HEK293 (cell line): ENCODE measurements at regions not wholly inside any gene's neighbourhood (a gene's known extent, or its start where the extent isn't known, plus 50 kb on each side); places are given as distances from the start of the nearest gene placed in this dataset.

Experiments used
- REST ChIP-seq: fragments of 450-650 bp; formaldehyde crosslinking; IDR thresholded peaks from 2 replicates; pipeline ENCODE4 v1.5.1; 2016; ENCODE audit warnings: missing biosample characterization, missing genetic modification characterization
- YY1 ChIP-seq: fragments of 450-650 bp; formaldehyde crosslinking; IDR thresholded peaks from 2 replicates; pipeline ENCODE4 v1.5.1; 2018; ENCODE audit warnings: missing biosample characterization, missing genetic modification characterization
- YY2 ChIP-seq: fragments of 450-650 bp; formaldehyde crosslinking; IDR thresholded peaks from 2 replicates; pipeline ENCODE4 v1.5.1; 2016; ENCODE audit warnings: missing biosample characterization, missing genetic modification characterization
- ZNF530 ChIP-seq: fragments of 450-650 bp; formaldehyde crosslinking; IDR thresholded peaks from 2 replicates; pipeline ENCODE4 v1.5.1; 2016; ENCODE audit warnings: low read depth, missing biosample characterization, missing genetic modification characterization
- ZNF561 ChIP-seq: fragments of 450-650 bp; IDR thresholded peaks from 2 replicates; pipeline ENCODE4 v1.5.1; 2018; ENCODE audit warnings: missing biosample characterization, missing genetic modification characterization, borderline replicate concordance
- ZNF692 ChIP-seq: fragments of 450-650 bp; formaldehyde crosslinking; IDR thresholded peaks from 2 replicates; pipeline ENCODE4 v1.5.1; 2016; ENCODE audit warnings: missing biosample characterization, missing genetic modification characterization
- ZNF768 ChIP-seq: fragments of 450-650 bp; formaldehyde crosslinking; IDR thresholded peaks from 2 replicates; pipeline ENCODE4 v1.5.1; 2018; ENCODE audit warnings: missing biosample characterization, mild to moderate bottlenecking, missing genetic modification characterization
- ZSCAN18 ChIP-seq: fragments of 450-650 bp; formaldehyde crosslinking; IDR thresholded peaks from 2 replicates; pipeline ENCODE4 v1.5.1; 2016; ENCODE audit warnings: missing biosample characterization, missing genetic modification characterization
- ZSCAN23 ChIP-seq: fragments of 450-650 bp; formaldehyde crosslinking; IDR thresholded peaks from 2 replicates; pipeline ENCODE4 v1.5.1; 2016; ENCODE audit warnings: missing biosample characterization, missing genetic modification characterization
- TF ChIP-seq, protein P1 (sequence below): fragments of 450-650 bp; formaldehyde crosslinking; IDR thresholded peaks from 2 replicates; pipeline ENCODE4 v1.5.1; 2016; ENCODE audit warnings: missing biosample characterization, missing genetic modification characterization
- TF ChIP-seq, protein P2 (sequence below): fragments of 450-650 bp; formaldehyde crosslinking; IDR thresholded peaks from 2 replicates; pipeline ENCODE4 v1.5.1; 2016; ENCODE audit warnings: missing biosample characterization, missing genetic modification characterization

DNA sequence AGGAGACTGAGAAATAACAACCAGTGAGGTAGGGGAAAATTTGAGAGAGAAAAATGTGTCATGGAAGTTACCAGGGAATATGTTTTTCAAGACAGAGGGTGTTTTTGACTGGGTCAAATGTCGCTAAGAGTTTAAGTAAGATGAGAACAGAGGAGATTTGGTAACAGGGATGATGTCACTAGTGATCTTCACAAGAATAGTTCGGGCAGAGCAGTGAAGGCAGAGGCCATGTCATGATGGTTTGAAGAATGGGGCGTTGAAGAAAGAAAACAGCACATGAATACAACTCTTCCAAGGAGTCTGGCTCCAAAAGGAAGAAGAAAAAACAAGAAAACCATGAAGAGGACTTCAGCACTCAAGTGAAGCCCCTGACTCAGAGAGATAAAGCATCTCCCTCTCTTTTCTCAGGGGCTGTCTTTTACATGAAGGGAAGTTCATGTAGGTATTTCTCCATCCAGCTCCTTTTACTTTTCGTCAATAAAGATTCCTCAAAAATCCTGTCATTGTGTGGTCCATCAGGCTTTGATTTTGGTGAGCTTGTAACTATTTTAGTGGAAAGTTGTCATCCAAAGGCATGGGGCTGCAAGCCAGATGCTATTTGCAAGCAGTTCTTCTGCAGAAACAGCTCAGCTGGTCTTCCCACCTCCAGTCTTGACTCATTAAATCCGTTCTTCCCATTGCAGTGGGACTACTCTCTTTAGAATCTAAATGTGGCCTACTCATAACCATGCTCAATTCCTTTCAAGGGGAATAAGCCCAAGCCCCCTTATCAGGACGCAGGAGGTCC, 397.3 kb downstream of the LMX1A start:
- TF ChIP-seq ZNF768 (tag by site-specific recombination) (no peak), ZSCAN23 (tag by site-specific recombination) (no peak), ZSCAN18 (tag by site-specific recombination) (no peak), REST (tag by site-specific recombination) (no peak), YY2 (no peak), ZNF561 (no peak), YY1 (tag by site-specific recombination) (no peak), ZNF692 (no peak), ZNF530 (tag by site-specific recombination) (no peak)
- TF ChIP-seq, protein P1, sequence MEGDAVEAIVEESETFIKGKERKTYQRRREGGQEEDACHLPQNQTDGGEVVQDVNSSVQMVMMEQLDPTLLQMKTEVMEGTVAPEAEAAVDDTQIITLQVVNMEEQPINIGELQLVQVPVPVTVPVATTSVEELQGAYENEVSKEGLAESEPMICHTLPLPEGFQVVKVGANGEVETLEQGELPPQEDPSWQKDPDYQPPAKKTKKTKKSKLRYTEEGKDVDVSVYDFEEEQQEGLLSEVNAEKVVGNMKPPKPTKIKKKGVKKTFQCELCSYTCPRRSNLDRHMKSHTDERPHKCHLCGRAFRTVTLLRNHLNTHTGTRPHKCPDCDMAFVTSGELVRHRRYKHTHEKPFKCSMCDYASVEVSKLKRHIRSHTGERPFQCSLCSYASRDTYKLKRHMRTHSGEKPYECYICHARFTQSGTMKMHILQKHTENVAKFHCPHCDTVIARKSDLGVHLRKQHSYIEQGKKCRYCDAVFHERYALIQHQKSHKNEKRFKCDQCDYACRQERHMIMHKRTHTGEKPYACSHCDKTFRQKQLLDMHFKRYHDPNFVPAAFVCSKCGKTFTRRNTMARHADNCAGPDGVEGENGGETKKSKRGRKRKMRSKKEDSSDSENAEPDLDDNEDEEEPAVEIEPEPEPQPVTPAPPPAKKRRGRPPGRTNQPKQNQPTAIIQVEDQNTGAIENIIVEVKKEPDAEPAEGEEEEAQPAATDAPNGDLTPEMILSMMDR (tag by site-specific recombination), result no peak
- TF ChIP-seq, protein P2, sequence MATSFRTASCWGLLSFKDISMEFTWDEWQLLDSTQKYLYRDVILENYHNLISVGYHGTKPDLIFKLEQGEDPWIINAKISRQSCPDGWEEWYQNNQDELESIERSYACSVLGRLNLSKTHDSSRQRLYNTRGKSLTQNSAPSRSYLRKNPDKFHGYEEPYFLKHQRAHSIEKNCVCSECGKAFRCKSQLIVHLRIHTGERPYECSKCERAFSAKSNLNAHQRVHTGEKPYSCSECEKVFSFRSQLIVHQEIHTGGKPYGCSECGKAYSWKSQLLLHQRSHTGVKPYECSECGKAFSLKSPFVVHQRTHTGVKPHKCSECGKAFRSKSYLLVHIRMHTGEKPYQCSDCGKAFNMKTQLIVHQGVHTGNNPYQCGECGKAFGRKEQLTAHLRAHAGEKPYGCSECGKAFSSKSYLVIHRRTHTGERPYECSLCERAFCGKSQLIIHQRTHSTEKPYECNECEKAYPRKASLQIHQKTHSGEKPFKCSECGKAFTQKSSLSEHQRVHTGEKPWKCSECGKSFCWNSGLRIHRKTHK (tag by site-specific recombination), result no peak
